Activated CD4-positive, alpha-beta T cell treated with anti-CD3 and anti-CD28 coated beads, Interleukin-2, Interleukin-4, amounts not matched to agents 100 ng/mL and 50 ng/mL, durations not matched to agents 16 hours and 8 hours (primary cell): ENCODE measurements at regions not wholly inside any gene's neighbourhood (a gene's known extent, or its start where the extent isn't known, plus 50 kb on each side); places are given as distances from the start of the nearest gene placed in this dataset.
"Not testable (repeated sequence)": the region's sequence is repeated elsewhere in the genome, so short reads cannot be mapped to it uniquely, and the experiment has no call there.

ENCODE experiments used
- DNase-seq: peaks from one replicate; pipeline ENCODE4 v3.0.0-alpha.2; 2020; ENCODE audit warnings: low spot score

DNA sequence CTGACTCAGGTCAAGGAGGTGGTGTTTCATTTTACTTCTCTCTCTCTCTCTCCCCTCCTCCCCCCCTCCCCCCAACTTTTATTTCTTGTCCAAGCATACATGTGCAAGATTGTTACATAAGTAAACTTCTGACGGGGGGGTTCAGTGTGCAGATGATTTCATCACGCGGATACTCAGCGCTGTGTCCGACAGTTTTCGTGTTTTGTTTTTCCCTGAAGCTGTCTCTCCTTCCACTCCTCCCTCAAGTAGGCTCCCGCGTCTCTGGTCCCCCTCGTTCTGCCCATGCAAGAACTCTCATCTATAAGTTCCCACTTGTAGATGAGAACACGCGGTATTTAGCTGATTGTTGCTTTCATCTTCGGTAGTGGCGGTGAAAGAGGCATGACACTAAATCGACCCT lies 111.0 kb upstream of the ANKRD30BL start:
- DNase-seq, result no peak

GRCh38 chr2:132273585-132273984 lies 111.8 kb upstream of the ANKRD30BL start:
- not testable (repeated sequence) for DNase-seq

GRCh38 chr2:132274000-132274399 lies 112.2 kb upstream of the ANKRD30BL start:
- no peak for DNase-seq

GRCh38 chr2:132275396-132275795 lies 113.6 kb upstream of the ANKRD30BL start:
- no peak for DNase-seq

- no peak for DNase-seq
Observed at GRCh38 chr2:132276571-132276981, 114.8 kb upstream of the ANKRD30BL start.

GRCh38 chr2:132278267-132278666 lies 116.5 kb upstream of the ANKRD30BL start:
- no peak for DNase-seq

- DNase-seq, result no peak
Observed at GRCh38 chr2:132279344-132279743, 117.6 kb upstream of the ANKRD30BL start.

- no peak for DNase-seq
Observed at GRCh38 chr2:132279930-132280615, 118.3 kb upstream of the ANKRD30BL start.

- no peak for DNase-seq
Observed at GRCh38 chr2:132280912-132281311, 119.2 kb upstream of the ANKRD30BL start.

- not testable (repeated sequence) for DNase-seq
Observed at GRCh38 chr2:132282104-132282503, 120.4 kb upstream of the ANKRD30BL start.

GRCh38 chr2:132282911-132283310 lies 121.2 kb upstream of the ANKRD30BL start:
- DNase-seq, result no peak

GRCh38 chr2:132286289-132286911 lies 124.6 kb upstream of the ANKRD30BL start:
- not testable (repeated sequence) for DNase-seq

DNA sequence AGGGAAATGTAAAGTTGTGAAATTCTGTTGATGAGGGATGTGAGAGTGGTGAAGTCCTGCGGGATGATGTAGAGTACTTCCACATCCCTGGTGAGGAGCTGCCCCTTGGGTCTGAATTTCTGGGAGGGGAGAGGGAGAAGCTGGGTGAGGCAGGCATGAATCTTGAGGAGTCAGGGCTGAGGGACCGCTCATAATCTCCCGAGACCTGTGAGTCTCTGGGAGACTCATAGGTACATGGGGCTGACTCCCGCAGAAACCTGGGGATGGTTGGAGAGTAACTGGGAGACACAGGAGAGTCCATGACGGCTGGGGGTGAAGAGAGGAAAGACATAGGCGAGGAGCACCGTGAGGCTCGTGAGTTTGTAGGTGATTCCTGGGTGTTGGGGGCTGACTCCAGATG lies 126.2 kb upstream of the ANKRD30BL start:
- DNase-seq, result not testable (repeated sequence)

DNA sequence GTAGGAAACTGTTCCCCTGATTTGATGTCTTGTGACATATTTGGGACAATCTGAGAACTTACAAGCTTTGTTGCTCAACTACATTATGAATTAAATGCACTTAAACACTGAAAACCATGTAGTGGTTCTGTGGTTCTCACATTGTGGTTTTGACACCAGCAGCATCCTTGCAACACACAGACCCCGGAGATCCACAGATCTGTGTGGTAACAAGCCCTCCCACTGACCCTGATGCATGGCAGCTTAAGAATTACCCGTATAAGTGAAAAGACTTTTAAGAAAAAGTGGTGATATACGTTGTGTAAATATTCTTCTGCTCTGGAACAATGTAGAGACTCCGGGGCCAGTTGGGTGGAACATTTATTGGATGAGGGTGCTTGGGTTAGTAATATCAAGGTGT lies 127.4 kb upstream of the ANKRD30BL start:
- not testable (repeated sequence) for DNase-seq

- not testable (repeated sequence) for DNase-seq
Observed at GRCh38 chr2:132289812-132290211, 126.8 kb upstream of the GPR39 start.

- DNase-seq, result peak; percentile 1
Observed at GRCh38 chr2:132300592-132301378, 115.8 kb upstream of the GPR39 start.

DNA sequence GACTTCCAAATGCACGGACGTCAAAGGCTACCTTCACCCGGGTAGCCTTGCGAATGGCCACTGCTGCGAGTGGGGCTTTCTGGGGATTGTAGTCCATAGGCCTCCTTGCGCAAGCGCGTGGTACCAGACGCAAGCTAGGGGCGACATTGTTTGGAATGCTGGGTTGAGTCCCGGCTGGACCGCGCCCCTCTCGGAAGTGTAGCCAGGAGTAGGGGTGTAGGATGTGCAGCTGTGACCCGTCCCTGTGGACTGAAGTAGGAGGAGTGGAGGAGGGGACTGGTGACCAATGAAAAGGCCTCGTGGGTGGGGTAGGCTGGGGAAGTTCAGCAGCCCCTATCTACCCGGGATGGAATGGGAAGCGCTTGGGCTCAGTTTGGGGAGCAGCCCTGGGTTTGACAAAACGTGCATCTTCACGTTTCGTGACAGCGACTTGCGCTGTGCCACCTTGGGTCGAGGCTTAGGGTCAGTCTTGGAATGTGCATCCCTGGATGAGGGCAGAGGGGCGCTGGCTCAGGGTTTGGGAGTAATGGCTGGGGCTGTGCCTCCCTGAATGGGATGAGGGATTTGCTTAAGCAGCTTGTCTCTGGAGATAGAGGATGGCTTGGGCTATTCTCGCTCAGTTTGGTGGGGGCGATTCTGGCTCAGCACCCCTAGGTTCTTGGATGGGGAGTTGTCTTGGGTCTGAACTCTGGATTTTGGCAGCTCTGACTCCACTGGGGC lies 111.8 kb upstream of the GPR39 start:
- DNase-seq, result not testable (repeated sequence)

DNA sequence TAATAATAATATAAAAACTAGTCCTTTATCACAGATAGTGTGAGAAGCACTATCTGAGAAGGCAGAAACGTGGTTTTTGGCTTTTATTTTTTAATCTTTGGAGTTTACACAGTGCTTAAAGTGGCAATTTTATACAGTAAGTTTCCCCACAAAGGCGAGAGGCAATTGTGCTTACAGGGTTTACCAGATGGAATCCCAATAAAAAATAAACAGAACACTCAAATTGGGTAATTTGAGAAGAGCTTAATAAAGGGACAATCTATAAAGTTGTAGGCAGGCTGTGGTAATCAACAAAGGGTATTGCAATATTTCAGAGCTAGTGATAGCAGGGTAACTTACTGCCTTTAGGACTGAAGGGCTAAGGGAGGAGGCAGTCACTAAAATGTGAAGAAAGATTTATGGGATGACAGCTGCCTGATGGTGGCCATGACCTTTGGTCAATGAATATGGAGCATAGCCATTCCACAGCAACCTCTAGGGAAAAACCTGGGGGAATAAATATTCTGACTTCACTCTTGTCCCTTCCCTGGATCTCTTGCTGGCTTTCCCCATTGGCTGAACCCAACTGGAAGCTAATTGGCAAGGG lies 108.9 kb upstream of the GPR39 start:
- DNase-seq, result not testable (repeated sequence)

DNA sequence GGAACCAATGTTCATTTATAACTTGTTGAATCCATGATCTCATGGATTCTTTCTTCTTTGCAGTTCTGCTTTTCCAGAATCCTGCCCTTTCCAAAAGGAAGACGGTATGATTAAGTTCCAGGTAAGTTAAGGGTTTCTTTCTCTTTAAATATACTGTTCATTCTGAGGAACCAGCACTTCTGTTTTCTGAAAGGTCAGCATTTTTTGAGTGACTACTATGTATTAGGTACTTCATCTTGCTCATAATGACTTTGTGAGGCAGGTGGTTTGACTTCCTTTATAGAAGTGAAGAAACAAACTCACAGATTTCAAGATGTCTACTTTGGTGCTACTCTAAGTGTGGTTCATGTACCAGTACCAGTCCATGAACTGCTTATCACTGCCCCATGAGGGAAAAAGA lies 107.4 kb upstream of the GPR39 start:
- not testable (repeated sequence) for DNase-seq

DNA sequence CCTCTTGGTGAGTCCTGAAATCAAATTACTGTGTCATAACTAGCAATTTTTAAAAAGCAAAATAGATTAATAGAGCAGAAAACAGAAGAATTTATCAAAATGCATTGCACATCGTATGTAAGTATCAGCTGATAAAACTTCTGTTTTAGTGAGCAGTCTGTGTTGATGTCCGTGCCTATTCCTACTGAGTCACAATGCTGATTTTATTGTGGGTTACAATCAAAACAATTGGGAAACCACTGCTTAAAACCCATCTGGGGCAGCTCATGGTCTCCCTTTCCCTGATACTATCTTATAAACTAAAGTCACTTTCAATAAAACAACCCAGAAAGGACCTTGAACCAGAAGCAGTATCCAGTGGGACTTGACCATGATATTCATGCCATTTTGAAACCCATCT lies 101.1 kb upstream of the GPR39 start:
- not testable (repeated sequence) for DNase-seq

GRCh38 chr2:132317026-132317680 lies 99.5 kb upstream of the GPR39 start:
- DNase-seq, result not testable (repeated sequence)
